Gastroesophageal sphincter (tissue), 4 donors: ENCODE measurements at regions not wholly inside any gene's neighbourhood (a gene's known extent, or its start where the extent isn't known, plus 50 kb on each side); places are given as distances from the start of the nearest gene placed in this dataset.

Source experiments
- ATAC-seq: fragments of 150-250 bp; one replicate; pipeline ENCODE4 v1.9.1; 2016; ENCODE audit warnings: mild to moderate bottlenecking, moderate library complexity
- H3K27ac ChIP-seq, 4 donors: fragments of 200-600 bp; sonication (generic) in 3 of 4; 1 replicate in 3 of 4; 2 replicates in 1 of 4; pipeline ENCODE4 v1.5.1; 2016 to 2019
- H3K27me3 ChIP-seq: fragments of 200-600 bp; sonication (generic); one replicate; pipeline ENCODE4 v1.5.1; 2019
- H3K36me3 ChIP-seq, 2 donors: fragments of 200-600 bp; sonication (generic); one replicate each; pipeline ENCODE4 v1.5.1; 2019; ENCODE audit warnings: control low read depth in 1 of 2
- H3K4me1 ChIP-seq, 3 donors: fragments of 200-600 bp; sonication (generic); 1 replicate in 2 of 3; 2 replicates in 1 of 3; pipeline ENCODE4 v1.5.1; 2016 to 2019; ENCODE audit warnings: control low read depth in 2 of 3
- H3K4me3 ChIP-seq, 2 donors: fragments of 200-600 bp; sonication (generic); one replicate each; pipeline ENCODE4 v1.5.1; 2019; ENCODE audit warnings: mild to moderate bottlenecking in 1 of 2, moderate library complexity in 1 of 2
- H3K9me3 ChIP-seq, 3 donors: fragments of 200-600 bp; sonication (generic); one replicate each; pipeline ENCODE4 v1.5.1; 2017 to 2019; ENCODE audit warnings: control low read depth in 2 of 3
- EP300 ChIP-seq: sonication (generic); formaldehyde crosslinking; IDR thresholded peaks from one replicate; pipeline ENCODE4 v1.6.1; 2017; ENCODE audit warnings: antibody characterized with exemption, mild to moderate bottlenecking
- POLR2A ChIP-seq, 2 donors: fragments of 450-650 bp; IDR thresholded peaks; one replicate each; pipeline ENCODE4 v1.6.1; 2017; ENCODE audit warnings: antibody characterized with exemption in 2 of 2, mild to moderate bottlenecking in 2 of 2, moderate library complexity in 1 of 2
- POLR2AphosphoS5 ChIP-seq: sonication (generic); formaldehyde crosslinking; IDR thresholded peaks from one replicate; pipeline ENCODE4 v1.6.1; 2017; ENCODE audit warnings: antibody characterized with exemption
- WGBS, 2 donors: methylation state at CpG; one replicate each; pipeline ENCODE4 v1.1.5; 2018; ENCODE audit warnings: low coverage in 1 of 2; 5-methylcytosine and 5-hydroxymethylcytosine counted together
- TF ChIP-seq, protein P1 (sequence below), 4 experiments: fragments of 200-600 bp in 2 of 4; fragments of 450-650 bp in 2 of 4; sonication (generic) in 1 of 4; IDR thresholded peaks; one replicate each; pipeline ENCODE4 v1.5.1; 2017 to 2019; ENCODE audit warnings: antibody characterized with exemption in 4 of 4, mild to moderate bottlenecking in 2 of 4, moderate library complexity in 2 of 4

DNA sequence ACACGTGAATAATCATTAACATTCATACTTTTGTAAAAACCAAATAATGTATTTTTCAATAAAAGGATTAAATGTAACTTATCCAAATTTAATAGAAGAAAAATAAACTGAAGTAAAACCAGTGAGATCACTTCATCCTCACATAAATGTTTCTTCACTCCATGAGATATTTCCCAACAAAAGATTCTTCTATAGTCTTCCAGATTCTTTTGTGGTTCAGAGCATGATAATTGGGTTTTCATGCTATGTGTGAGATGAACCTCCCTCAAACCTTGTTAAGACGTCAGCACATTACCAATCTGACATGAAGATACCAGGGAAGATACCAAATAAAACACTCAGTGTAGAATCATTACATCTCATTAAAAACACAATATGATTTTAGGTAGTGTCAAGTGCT lies 62.9 kb upstream of the OXGR1 start:
- TF ChIP-seq POLR2AphosphoS5 (no peak), EP300 (no peak), POLR2A (IDR thresholded peaks at IDR 0.05) (no peak)
- TF ChIP-seq, protein P1, sequence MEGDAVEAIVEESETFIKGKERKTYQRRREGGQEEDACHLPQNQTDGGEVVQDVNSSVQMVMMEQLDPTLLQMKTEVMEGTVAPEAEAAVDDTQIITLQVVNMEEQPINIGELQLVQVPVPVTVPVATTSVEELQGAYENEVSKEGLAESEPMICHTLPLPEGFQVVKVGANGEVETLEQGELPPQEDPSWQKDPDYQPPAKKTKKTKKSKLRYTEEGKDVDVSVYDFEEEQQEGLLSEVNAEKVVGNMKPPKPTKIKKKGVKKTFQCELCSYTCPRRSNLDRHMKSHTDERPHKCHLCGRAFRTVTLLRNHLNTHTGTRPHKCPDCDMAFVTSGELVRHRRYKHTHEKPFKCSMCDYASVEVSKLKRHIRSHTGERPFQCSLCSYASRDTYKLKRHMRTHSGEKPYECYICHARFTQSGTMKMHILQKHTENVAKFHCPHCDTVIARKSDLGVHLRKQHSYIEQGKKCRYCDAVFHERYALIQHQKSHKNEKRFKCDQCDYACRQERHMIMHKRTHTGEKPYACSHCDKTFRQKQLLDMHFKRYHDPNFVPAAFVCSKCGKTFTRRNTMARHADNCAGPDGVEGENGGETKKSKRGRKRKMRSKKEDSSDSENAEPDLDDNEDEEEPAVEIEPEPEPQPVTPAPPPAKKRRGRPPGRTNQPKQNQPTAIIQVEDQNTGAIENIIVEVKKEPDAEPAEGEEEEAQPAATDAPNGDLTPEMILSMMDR (IDR thresholded peaks at IDR 0.05): no peak
- WGBS, 2 donors: 69 to 72% methylated on average over 2 of the region's 2 CpGs
- ATAC-seq: no peak
- H3K9me3 ChIP-seq: peaks cover 0 to 14% (median 0%) of the 10 kb centered on the region in 3 donors
- no peak overlapping the region for H3K27ac ChIP-seq
- no peaks in the 10 kb centered on the region for H3K27me3 ChIP-seq
- H3K36me3 ChIP-seq: no peaks in the 10 kb centered on the region
- no peaks in the 10 kb centered on the region for H3K4me1 ChIP-seq
- H3K4me3 ChIP-seq: no peak overlapping the region

- peaks cover 0 to 14% (median 0%) of the 10 kb centered on the region in 3 donors for H3K9me3 ChIP-seq
- 45 to 47% methylated on average over 3 of the region's 3 CpGs for WGBS, 2 donors
- TF ChIP-seq, protein P1 (IDR thresholded peaks at IDR 0.05): no peak
- TF ChIP-seq POLR2A (IDR thresholded peaks at IDR 0.05) (no peak), POLR2AphosphoS5 (no peak), EP300 (no peak)
- ATAC-seq: no peak
- H3K4me1 ChIP-seq: no peaks in the 10 kb centered on the region
- H3K27ac ChIP-seq: no peak overlapping the region
- H3K27me3 ChIP-seq: no peaks in the 10 kb centered on the region
- no peaks in the 10 kb centered on the region for H3K36me3 ChIP-seq
- H3K4me3 ChIP-seq: no peak overlapping the region
Measured at GRCh38 chr13:97058391-97058790, 64.1 kb upstream of the OXGR1 start.

DNA sequence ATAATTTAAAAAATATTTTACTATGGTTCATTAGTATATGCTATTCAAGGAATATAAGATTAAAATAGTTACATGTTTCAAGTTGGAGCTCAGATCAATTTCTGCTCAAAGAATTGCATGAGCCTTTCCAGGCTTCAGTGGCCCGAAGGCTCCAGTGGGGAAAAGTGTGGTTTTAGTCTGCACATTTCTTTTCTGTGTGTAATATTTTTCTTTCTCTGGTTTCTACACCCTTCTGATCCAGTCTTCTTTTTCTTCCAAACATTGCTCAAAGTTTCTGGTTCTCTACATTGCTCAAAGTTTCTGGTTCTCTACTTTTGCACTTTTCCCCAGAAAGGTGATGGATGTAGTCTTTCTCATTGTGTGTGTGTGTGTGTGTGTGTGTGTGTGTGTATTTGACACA lies 64.7 kb upstream of the OXGR1 start:
- TF ChIP-seq POLR2AphosphoS5 (no peak), EP300 (no peak), POLR2A (IDR thresholded peaks at IDR 0.05) (no peak)
- TF ChIP-seq, protein P1 (IDR thresholded peaks at IDR 0.05): no peak
- 71 to 75% methylated on average over 1 of the region's 1 CpG for whole genome bisulfite sequencing, 2 donors
- ATAC-seq: no peak
- Histone ChIP-seq H3K9me3 (peaks cover 0 to 14% (median 0%) of the 10 kb centered on the region in 3 donors), H3K36me3 (no peaks in the 10 kb centered on the region), H3K4me3 (no peak overlapping the region), H3K27ac (no peak overlapping the region), H3K4me1 (no peaks in the 10 kb centered on the region), H3K27me3 (no peaks in the 10 kb centered on the region)

- TF ChIP-seq POLR2A (IDR thresholded peaks at IDR 0.05) (no peak), EP300 (no peak), POLR2AphosphoS5 (no peak)
- TF ChIP-seq, protein P1 (IDR thresholded peaks at IDR 0.05): no peak
- no peak for ATAC-seq
- H3K36me3 ChIP-seq: no peaks in the 10 kb centered on the region
- H3K4me1 ChIP-seq: peaks cover 0 to 4% (median 0%) of the 10 kb centered on the region in 3 donors
- no peaks in the 10 kb centered on the region for H3K9me3 ChIP-seq
- WGBS, 2 donors: 90 to 93% methylated on average over 8 of the region's 8 CpGs
- no peak overlapping the region for H3K27ac ChIP-seq
- no peak overlapping the region for H3K4me3 ChIP-seq
- H3K27me3 ChIP-seq: no peaks in the 10 kb centered on the region
Measured at GRCh38 chr13:97067017-97067895, 73.0 kb upstream of the OXGR1 start.

DNA sequence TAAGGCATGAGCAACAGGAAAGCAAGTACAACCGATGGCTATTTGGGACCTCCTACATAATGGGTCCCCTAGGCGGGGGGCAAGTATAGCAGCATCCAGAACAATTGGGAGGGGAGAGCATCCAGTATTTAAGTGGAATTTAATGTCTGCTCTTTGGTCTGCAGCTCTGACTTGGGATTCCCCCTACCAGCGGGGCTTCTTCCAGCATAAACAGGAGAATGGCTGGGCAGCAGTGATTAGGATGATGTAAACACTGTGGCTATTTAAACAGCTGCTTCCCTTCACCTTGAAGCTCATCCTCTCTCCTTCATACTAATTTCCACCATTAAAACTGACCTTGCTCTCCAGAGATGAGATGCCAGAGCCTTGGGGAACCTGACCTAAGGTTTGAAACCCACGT lies 73.9 kb upstream of the OXGR1 start:
- Histone ChIP-seq H3K4me3 (no peak overlapping the region), H3K4me1 (peaks cover 0 to 4% (median 0%) of the 10 kb centered on the region in 3 donors), H3K27ac (no peak overlapping the region), H3K27me3 (no peaks in the 10 kb centered on the region), H3K36me3 (no peaks in the 10 kb centered on the region), H3K9me3 (peaks cover 0 to 4% (median 0%) of the 10 kb centered on the region in 3 donors)
- 0 to 21% methylated on average over 1 to 4 of the region's 4 CpGs for WGBS, 2 donors
- no peak for TF ChIP-seq POLR2AphosphoS5
- TF ChIP-seq, protein P1 (IDR thresholded peaks at IDR 0.05): no peak
- TF ChIP-seq EP300: no peak
- no peak for TF ChIP-seq POLR2A (IDR thresholded peaks at IDR 0.05)
- ATAC-seq: peak; percentile 25
